Hepatocyte (in vitro differentiated cells): ENCODE measurements at regions not wholly inside any gene's neighbourhood (a gene's known extent, or its start where the extent isn't known, plus 50 kb on each side); places are given as distances from the start of the nearest gene placed in this dataset.

Experiments used
- CTCF ChIP-seq: fragments of 200-600 bp; sonication (generic); IDR thresholded peaks from 2 replicates; pipeline ENCODE4 v1.5.1; 2016; ENCODE audit warnings: antibody characterized with exemption, mild to moderate bottlenecking; ENCODE audit not compliant: poor library complexity
- EZH2phosphoT487 ChIP-seq: fragments of 200-600 bp; sonication (generic); IDR thresholded peaks from one replicate; pipeline ENCODE4 v1.6.1; 2018; ENCODE audit warnings: antibody characterized with exemption, mild to moderate bottlenecking, low read depth, moderate library complexity; ENCODE audit not compliant: unreplicated experiment, severe bottlenecking

GRCh38 chr20:11368965-11369711 is 548.6 kb upstream of the BTBD3 start:
- TF ChIP-seq CTCF (no peak), EZH2phosphoT487 (no peak)
